Esophagus muscularis mucosa (tissue), 3 donors: ENCODE measurements at regions not wholly inside any gene's neighbourhood (a gene's known extent, or its start where the extent isn't known, plus 50 kb on each side); places are given as distances from the start of the nearest gene placed in this dataset.

Source experiments
- POLR2AphosphoS5 ChIP-seq, 2 donors: sonication (generic); formaldehyde crosslinking; IDR thresholded peaks; one replicate each; pipeline ENCODE4 v1.6.1; 2017; ENCODE audit warnings: antibody characterized with exemption in 2 of 2
- TF ChIP-seq, protein P1 (sequence below), 3 experiments: fragments of 200-600 bp in 2 of 3; fragments of 450-650 bp in 1 of 3; sonication (generic) in 2 of 3; IDR thresholded peaks; one replicate each; pipeline ENCODE4 v1.5.1; 2017 to 2019; ENCODE audit warnings: antibody characterized with exemption in 3 of 3, mild to moderate bottlenecking in 2 of 3, moderate library complexity in 1 of 3

DNA sequence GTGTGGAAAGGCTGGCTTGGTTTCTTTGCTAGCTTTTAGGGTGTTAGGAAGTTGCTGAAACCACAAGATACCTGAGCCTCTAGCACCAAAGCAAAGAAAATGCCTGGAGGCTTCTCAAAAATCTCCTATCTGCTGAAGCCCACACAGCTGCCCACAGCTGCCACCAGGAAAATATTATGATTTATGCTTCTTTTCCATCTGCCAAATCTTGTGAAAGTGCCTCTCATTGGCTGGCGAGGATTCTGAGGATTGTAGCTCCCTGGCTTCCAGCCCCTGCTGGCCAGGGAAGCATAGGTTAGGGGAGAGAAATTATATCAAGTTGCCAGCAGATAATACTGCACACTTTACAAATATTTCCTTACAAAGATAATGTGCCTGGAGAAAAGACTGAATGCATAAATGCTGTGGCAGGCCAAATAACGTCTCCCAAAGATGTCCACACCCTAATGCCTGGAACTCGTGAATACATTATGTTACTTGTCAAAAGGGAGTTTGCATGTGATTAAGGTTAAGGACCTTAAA is 98.4 kb downstream of the MRPL14 start:
- TF ChIP-seq POLR2AphosphoS5 (IDR thresholded peaks at IDR 0.05), result no peak
- TF ChIP-seq, protein P1, sequence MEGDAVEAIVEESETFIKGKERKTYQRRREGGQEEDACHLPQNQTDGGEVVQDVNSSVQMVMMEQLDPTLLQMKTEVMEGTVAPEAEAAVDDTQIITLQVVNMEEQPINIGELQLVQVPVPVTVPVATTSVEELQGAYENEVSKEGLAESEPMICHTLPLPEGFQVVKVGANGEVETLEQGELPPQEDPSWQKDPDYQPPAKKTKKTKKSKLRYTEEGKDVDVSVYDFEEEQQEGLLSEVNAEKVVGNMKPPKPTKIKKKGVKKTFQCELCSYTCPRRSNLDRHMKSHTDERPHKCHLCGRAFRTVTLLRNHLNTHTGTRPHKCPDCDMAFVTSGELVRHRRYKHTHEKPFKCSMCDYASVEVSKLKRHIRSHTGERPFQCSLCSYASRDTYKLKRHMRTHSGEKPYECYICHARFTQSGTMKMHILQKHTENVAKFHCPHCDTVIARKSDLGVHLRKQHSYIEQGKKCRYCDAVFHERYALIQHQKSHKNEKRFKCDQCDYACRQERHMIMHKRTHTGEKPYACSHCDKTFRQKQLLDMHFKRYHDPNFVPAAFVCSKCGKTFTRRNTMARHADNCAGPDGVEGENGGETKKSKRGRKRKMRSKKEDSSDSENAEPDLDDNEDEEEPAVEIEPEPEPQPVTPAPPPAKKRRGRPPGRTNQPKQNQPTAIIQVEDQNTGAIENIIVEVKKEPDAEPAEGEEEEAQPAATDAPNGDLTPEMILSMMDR (IDR thresholded peaks at IDR 0.05), result peak in 1 of 3 experiments; percentile 16
